ENCODE measurements at regions not wholly inside any gene's neighbourhood (a gene's known extent, or its start where the extent isn't known, plus 50 kb on each side); places are given as distances from the start of the nearest gene placed in this dataset.
"Not testable (repeated sequence)": the region's sequence is repeated elsewhere in the genome, so short reads cannot be mapped to it uniquely, and the experiment has no call there.

- no peak for DNase-seq
Measured at GRCh38 chr18:70936160-70936559, 647.3 kb downstream of the SOCS6 start.

- peak; percentile 9 for DNase-seq
Measured at GRCh38 chr18:70931942-70932814, 643.3 kb downstream of the SOCS6 start.

GRCh38 chr18:70920840-70921374 is 632.1 kb downstream of the SOCS6 start:
- DNase-seq, result no peak

GRCh38 chr18:70907673-70908072 is 618.8 kb downstream of the SOCS6 start:
- DNase-seq, result no peak

- DNase-seq, result no peak
Measured at GRCh38 chr18:70892381-70892780, 603.5 kb downstream of the SOCS6 start.

GRCh38 chr18:70870292-70870691 is 581.4 kb downstream of the SOCS6 start:
- DNase-seq, result no peak

- DNase-seq, result no peak
Measured at GRCh38 chr18:70848329-70848728, 559.5 kb downstream of the SOCS6 start.

- no peak for DNase-seq
Measured at GRCh38 chr18:70840649-70841048, 551.8 kb downstream of the SOCS6 start.

GRCh38 chr18:70827632-70828031 is 538.8 kb downstream of the SOCS6 start:
- DNase-seq, result no peak

- DNase-seq, result no peak
Measured at GRCh38 chr18:70826571-70826970, 537.7 kb downstream of the SOCS6 start.

GRCh38 chr18:70822691-70823090 is 533.8 kb downstream of the SOCS6 start:
- DNase-seq, result no peak

GRCh38 chr18:70822117-70822516 is 533.3 kb downstream of the SOCS6 start:
- no peak for DNase-seq

- DNase-seq, result no peak
Measured at GRCh38 chr18:70808481-70809056, 519.7 kb downstream of the SOCS6 start.

- peak; percentile 60 for DNase-seq
Measured at GRCh38 chr18:70781860-70782453, 493.1 kb downstream of the SOCS6 start.

GRCh38 chr18:70766254-70766653 is 477.4 kb downstream of the SOCS6 start:
- DNase-seq, result not testable (repeated sequence)

- DNase-seq, result no peak
Measured at GRCh38 chr18:70762812-70763211, 474.0 kb downstream of the SOCS6 start.

- no peak for DNase-seq
Measured at GRCh38 chr18:70758780-70759179, 469.9 kb downstream of the SOCS6 start.

GRCh38 chr18:70754486-70754885 is 465.6 kb downstream of the SOCS6 start:
- DNase-seq, result no peak

- no peak for DNase-seq
Measured at GRCh38 chr18:70732916-70733315, 444.1 kb downstream of the SOCS6 start.

GRCh38 chr18:70732188-70732587 is 443.3 kb downstream of the SOCS6 start:
- no peak for DNase-seq

GRCh38 chr18:70720607-70721006 is 431.8 kb downstream of the SOCS6 start:
- no peak for DNase-seq

- no peak for DNase-seq
Measured at GRCh38 chr18:70709720-70710119, 420.9 kb downstream of the SOCS6 start.

GRCh38 chr18:70709144-70709543 is 420.3 kb downstream of the SOCS6 start:
- DNase-seq, result no peak
